HG02840 (cell line): ENCODE measurements at regions not wholly inside any gene's neighbourhood (a gene's known extent, or its start where the extent isn't known, plus 50 kb on each side); places are given as distances from the start of the nearest gene placed in this dataset.

Source experiments
- ATAC-seq: cut with Tn5 transposase; IDR thresholded peaks from one replicate; pipeline ENCODE4 v1.9.1; 2021; ENCODE audit warnings: mild to moderate bottlenecking, moderate library complexity, moderate number of reproducible peaks; ENCODE audit not compliant: unreplicated experiment, low FRiP score

GRCh38 chr4:14564281-14564680 lies 438.0 kb upstream of the CPEB2 start:
- ATAC-seq, result no peak

GRCh38 chr4:14566518-14566917 lies 435.8 kb upstream of the CPEB2 start:
- ATAC-seq, result no peak

- no peak for ATAC-seq
Observed at GRCh38 chr4:14568351-14568750, 433.9 kb upstream of the CPEB2 start.

GRCh38 chr4:14575289-14575688 lies 427.0 kb upstream of the CPEB2 start:
- ATAC-seq, result no peak

GRCh38 chr4:14575919-14576318 lies 426.4 kb upstream of the CPEB2 start:
- ATAC-seq, result no peak

GRCh38 chr4:14580061-14580460 lies 422.2 kb upstream of the CPEB2 start:
- ATAC-seq, result no peak

- no peak for ATAC-seq
Observed at GRCh38 chr4:14581741-14582140, 420.5 kb upstream of the CPEB2 start.

GRCh38 chr4:14582677-14583076 lies 419.6 kb upstream of the CPEB2 start:
- no peak for ATAC-seq

- no peak for ATAC-seq
Observed at GRCh38 chr4:14583331-14583730, 418.9 kb upstream of the CPEB2 start.

GRCh38 chr4:14583752-14584151 lies 418.5 kb upstream of the CPEB2 start:
- no peak for ATAC-seq

GRCh38 chr4:14592950-14593349 lies 409.3 kb upstream of the CPEB2 start:
- no peak for ATAC-seq

GRCh38 chr4:14596028-14596427 lies 406.3 kb upstream of the CPEB2 start:
- ATAC-seq, result no peak

- ATAC-seq, result no peak
Observed at GRCh38 chr4:14596437-14596836, 405.8 kb upstream of the CPEB2 start.

- ATAC-seq, result no peak
Observed at GRCh38 chr4:14596904-14597303, 405.4 kb upstream of the CPEB2 start.

- ATAC-seq, result no peak
Observed at GRCh38 chr4:14602206-14602605, 400.1 kb upstream of the CPEB2 start.

GRCh38 chr4:14607001-14607400 lies 395.3 kb upstream of the CPEB2 start:
- ATAC-seq, result no peak

- ATAC-seq, result no peak
Observed at GRCh38 chr4:14607578-14607977, 394.7 kb upstream of the CPEB2 start.

GRCh38 chr4:14608630-14609029 lies 393.7 kb upstream of the CPEB2 start:
- ATAC-seq, result no peak

GRCh38 chr4:14614840-14615239 lies 387.4 kb upstream of the CPEB2 start:
- ATAC-seq, result no peak

GRCh38 chr4:14615671-14616070 lies 386.6 kb upstream of the CPEB2 start:
- ATAC-seq, result no peak

- no peak for ATAC-seq
Observed at GRCh38 chr4:14620567-14621141, 381.6 kb upstream of the CPEB2 start.

- no peak for ATAC-seq
Observed at GRCh38 chr4:14621731-14622463, 380.4 kb upstream of the CPEB2 start.
